ENCODE measurements at regions not wholly inside any gene's neighbourhood (a gene's known extent, or its start where the extent isn't known, plus 50 kb on each side); places are given as distances from the start of the nearest gene placed in this dataset.
A peak's percentile ranks its signal among the peaks of the same experiment; 100 is the strongest.

DNA sequence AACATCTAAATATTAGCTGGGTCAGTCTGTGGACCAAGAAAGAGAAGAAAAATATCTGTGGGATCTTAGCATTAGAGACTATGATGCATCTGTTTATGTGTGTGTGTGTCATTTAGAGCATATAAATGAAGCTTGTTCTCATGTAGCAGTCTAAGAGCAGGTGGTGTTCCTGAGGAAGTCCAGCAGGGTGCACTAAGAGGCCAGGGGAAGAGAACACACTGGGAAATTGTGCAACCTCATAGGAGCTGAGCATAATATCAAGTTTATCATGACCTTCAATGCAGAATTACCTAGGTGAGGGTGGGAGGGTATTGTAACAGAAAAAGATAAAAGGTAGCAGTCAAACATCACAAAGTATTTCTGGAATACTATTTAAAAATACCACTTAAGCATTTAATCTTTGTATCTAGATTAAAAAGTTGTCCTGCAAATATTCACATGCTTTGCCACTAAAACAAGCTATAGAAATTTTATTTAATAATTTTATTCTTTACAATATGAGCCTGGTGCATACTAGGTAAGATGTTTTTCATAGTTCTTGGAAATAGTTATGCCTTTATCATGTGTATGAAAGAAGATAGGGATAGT lies 80.5 kb downstream of the SMPDL3A start (continued):
- no peak for TF ChIP-seq CHD7 (IDR thresholded peaks at IDR 0.05; ENCODE audit: insufficient replicate concordance, low read length)
- no peak for TF ChIP-seq KDM1A (IDR thresholded peaks at IDR 0.05; ENCODE audit: borderline replicate concordance, low read length)
- no peak for TF ChIP-seq SP1 (IDR thresholded peaks at IDR 0.05; ENCODE audit: low read depth, low read length)
- no peak for TF ChIP-seq HDAC2 (IDR thresholded peaks at IDR 0.05; ENCODE audit: borderline replicate concordance in 1 of 2, low read depth in 2 of 2, low read length in 2 of 2)
- TF ChIP-seq, protein P1, sequence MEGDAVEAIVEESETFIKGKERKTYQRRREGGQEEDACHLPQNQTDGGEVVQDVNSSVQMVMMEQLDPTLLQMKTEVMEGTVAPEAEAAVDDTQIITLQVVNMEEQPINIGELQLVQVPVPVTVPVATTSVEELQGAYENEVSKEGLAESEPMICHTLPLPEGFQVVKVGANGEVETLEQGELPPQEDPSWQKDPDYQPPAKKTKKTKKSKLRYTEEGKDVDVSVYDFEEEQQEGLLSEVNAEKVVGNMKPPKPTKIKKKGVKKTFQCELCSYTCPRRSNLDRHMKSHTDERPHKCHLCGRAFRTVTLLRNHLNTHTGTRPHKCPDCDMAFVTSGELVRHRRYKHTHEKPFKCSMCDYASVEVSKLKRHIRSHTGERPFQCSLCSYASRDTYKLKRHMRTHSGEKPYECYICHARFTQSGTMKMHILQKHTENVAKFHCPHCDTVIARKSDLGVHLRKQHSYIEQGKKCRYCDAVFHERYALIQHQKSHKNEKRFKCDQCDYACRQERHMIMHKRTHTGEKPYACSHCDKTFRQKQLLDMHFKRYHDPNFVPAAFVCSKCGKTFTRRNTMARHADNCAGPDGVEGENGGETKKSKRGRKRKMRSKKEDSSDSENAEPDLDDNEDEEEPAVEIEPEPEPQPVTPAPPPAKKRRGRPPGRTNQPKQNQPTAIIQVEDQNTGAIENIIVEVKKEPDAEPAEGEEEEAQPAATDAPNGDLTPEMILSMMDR (IDR thresholded peaks at IDR 0.05; ENCODE audit: control extremely low read depth in 1 of 3, insufficient read depth in 1 of 3, low read depth in 1 of 3, low read length in 3 of 3): peak; percentile 43 to 77 (median 75)
- no peak for TF ChIP-seq CHD1 (IDR thresholded peaks at IDR 0.05; ENCODE audit: low read depth, low read length)
- no peak for TF ChIP-seq POLR2AphosphoS5 (IDR thresholded peaks at IDR 0.05; ENCODE audit: low read depth, low read length)
- no peak for TF ChIP-seq YY1 (IDR thresholded peaks at IDR 0.05; ENCODE audit: low read depth, low read length)
- no peak for TF ChIP-seq RFX5 (IDR thresholded peaks at IDR 0.05; ENCODE audit: borderline replicate concordance, low read depth, low read length)

All from H1 (cell line).